ENCODE measurements at regions not wholly inside any gene's neighbourhood (a gene's known extent, or its start where the extent isn't known, plus 50 kb on each side); places are given as distances from the start of the nearest gene placed in this dataset.

DNA sequence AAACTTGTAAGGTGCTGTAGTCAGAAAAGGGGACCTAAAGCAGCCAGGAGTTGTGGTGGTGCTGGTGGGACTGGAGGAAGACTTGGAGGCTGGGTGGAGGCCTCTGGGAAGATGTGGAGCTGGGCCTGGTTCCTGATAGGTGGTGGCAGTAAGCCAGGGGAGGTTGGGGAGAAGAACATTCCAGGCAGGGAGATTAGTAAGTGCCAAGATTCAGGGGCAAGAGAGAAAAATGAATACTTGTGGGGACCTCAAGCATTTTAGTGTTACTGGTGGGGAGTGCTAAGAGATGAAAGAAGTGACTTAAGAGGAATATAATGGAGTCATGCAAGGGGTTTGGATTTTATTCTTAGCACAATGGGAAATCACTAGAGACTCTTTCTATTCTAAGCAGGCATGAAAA is 79.0 kb upstream of the B3GAT2 start:
- DNase-seq (ENCODE audit: low read depth): no peak
- Histone ChIP-seq H3K27me3 (replicated peaks; ENCODE audit: control insufficient read depth, insufficient read depth, low read length) (peaks cover 13% of the 10 kb centered on the region), H3K9me3 (ENCODE audit: control insufficient read depth, low read length) (no peaks in the 10 kb centered on the region)

DNA sequence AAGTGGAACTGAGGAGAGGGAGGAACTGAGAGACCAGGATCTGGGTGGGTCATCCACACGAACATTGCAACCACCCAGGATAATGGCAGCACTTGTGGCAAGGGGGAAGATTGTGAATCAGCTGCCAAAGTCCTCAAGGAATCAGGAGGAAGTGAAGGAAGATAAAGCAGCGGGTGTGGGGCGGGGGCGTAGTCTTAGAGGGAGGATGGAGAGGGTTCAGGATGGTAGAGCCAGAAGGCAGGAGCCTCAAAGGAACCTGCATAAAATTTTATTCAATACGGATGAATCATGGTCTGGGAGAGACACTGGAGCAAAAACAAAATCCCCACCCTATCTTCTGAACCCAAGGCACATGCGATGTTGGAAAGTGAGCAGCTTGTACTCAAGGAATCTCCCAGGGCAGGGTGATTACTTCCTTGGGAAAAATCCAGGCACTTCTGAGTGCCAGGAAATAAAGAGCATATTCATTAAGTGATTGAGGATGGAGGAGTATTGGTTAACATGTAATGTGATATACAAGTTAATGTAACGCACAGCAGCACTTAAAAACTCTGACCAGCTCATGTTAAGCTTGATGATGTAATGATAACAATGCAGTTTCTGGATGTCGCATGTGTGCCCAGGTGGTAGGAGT is 82.0 kb upstream of the B3GAT2 start:
- H3K9ac ChIP-seq (ENCODE audit: low read length): no peak overlapping the region
- no peaks in the 10 kb centered on the region for H3K9me3 ChIP-seq (ENCODE audit: control insufficient read depth, low read length)
- peaks cover 15% of the 10 kb centered on the region for H3K27me3 ChIP-seq (replicated peaks; ENCODE audit: control insufficient read depth, insufficient read depth, low read length)
- DNase-seq (ENCODE audit: low read depth): no peak
- no peaks in the 10 kb centered on the region for H3K36me3 ChIP-seq (ENCODE audit: control insufficient read depth, insufficient read depth, low read length, severe bottlenecking)
- H3K4me1 ChIP-seq (ENCODE audit: control insufficient read depth, insufficient read depth, low read length): no peaks in the 10 kb centered on the region
- H3K4me3 ChIP-seq (ENCODE audit: low read length): no peak overlapping the region

More for the DNA sequence above, 79.0 kb upstream of the B3GAT2 start:
- Histone ChIP-seq H3K4me3 (ENCODE audit: low read length) (no peak overlapping the region), H3K4me1 (ENCODE audit: control insufficient read depth, insufficient read depth, low read length) (peaks cover 4% of the 10 kb centered on the region), H3K36me3 (ENCODE audit: control insufficient read depth, insufficient read depth, low read length, severe bottlenecking) (no peaks in the 10 kb centered on the region), H3K9ac (ENCODE audit: low read length) (no peak overlapping the region)

DNA sequence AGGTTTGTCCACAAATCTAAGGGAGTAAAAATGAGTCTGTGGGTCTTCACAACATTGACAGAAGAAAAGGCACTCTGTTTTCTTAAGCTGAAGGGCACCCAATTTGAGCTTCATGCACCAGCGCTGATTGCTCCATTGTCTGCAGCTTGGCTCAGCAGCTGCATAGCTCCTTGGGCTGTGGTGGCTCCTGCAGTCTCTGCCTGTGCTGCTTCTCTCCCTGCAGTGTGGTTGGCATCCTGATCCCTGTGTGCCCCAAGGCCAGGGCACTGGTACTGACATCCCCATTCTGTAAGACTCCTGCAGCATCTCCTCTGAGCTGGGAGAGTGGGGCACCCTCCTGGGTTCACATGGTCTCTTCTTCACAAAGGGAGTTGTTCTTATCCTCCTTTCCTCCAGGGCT is 83.2 kb upstream of the B3GAT2 start:
- DNase-seq (ENCODE audit: low read depth): no peak
- no peaks in the 10 kb centered on the region for H3K36me3 ChIP-seq (ENCODE audit: control insufficient read depth, insufficient read depth, low read length, severe bottlenecking)
- no peak overlapping the region for H3K4me3 ChIP-seq (ENCODE audit: low read length)
- no peaks in the 10 kb centered on the region for H3K4me1 ChIP-seq (ENCODE audit: control insufficient read depth, insufficient read depth, low read length)
- H3K9ac ChIP-seq (ENCODE audit: low read length): no peak overlapping the region
- H3K27me3 ChIP-seq (replicated peaks; ENCODE audit: control insufficient read depth, insufficient read depth, low read length): peaks cover 15% of the 10 kb centered on the region
- H3K9me3 ChIP-seq (ENCODE audit: control insufficient read depth, low read length): no peaks in the 10 kb centered on the region

GRCh38 chr6:71040841-71041240 is 84.0 kb upstream of the B3GAT2 start:
- Histone ChIP-seq H3K27me3 (replicated peaks; ENCODE audit: control insufficient read depth, insufficient read depth, low read length) (peaks cover 15% of the 10 kb centered on the region), H3K36me3 (ENCODE audit: control insufficient read depth, insufficient read depth, low read length, severe bottlenecking) (no peaks in the 10 kb centered on the region), H3K9ac (ENCODE audit: low read length) (no peak overlapping the region), H3K4me3 (ENCODE audit: low read length) (no peak overlapping the region), H3K4me1 (ENCODE audit: control insufficient read depth, insufficient read depth, low read length) (no peaks in the 10 kb centered on the region), H3K9me3 (ENCODE audit: control insufficient read depth, low read length) (no peaks in the 10 kb centered on the region)
- no peak for DNase-seq (ENCODE audit: low read depth)

GRCh38 chr6:71043902-71044301 is 87.0 kb upstream of the B3GAT2 start:
- Histone ChIP-seq H3K4me1 (ENCODE audit: control insufficient read depth, insufficient read depth, low read length) (no peaks in the 10 kb centered on the region), H3K36me3 (ENCODE audit: control insufficient read depth, insufficient read depth, low read length, severe bottlenecking) (no peaks in the 10 kb centered on the region), H3K9ac (ENCODE audit: low read length) (no peak overlapping the region), H3K4me3 (ENCODE audit: low read length) (no peak overlapping the region), H3K27me3 (replicated peaks; ENCODE audit: control insufficient read depth, insufficient read depth, low read length) (peaks cover 8% of the 10 kb centered on the region), H3K9me3 (ENCODE audit: control insufficient read depth, low read length) (no peaks in the 10 kb centered on the region)
- no peak for DNase-seq (ENCODE audit: low read depth)

- no peaks in the 10 kb centered on the region for H3K4me1 ChIP-seq (ENCODE audit: control insufficient read depth, insufficient read depth, low read length)
- no peak for DNase-seq (ENCODE audit: low read depth)
- H3K4me3 ChIP-seq (ENCODE audit: low read length): no peak overlapping the region
- no peak overlapping the region for H3K9ac ChIP-seq (ENCODE audit: low read length)
- peaks cover 7% of the 10 kb centered on the region for H3K27me3 ChIP-seq (replicated peaks; ENCODE audit: control insufficient read depth, insufficient read depth, low read length)
- no peaks in the 10 kb centered on the region for H3K36me3 ChIP-seq (ENCODE audit: control insufficient read depth, insufficient read depth, low read length, severe bottlenecking)
- no peaks in the 10 kb centered on the region for H3K9me3 ChIP-seq (ENCODE audit: control insufficient read depth, low read length)
These were observed 87.9 kb upstream of the B3GAT2 start for GRCh38 chr6:71044753-71045152.

DNA sequence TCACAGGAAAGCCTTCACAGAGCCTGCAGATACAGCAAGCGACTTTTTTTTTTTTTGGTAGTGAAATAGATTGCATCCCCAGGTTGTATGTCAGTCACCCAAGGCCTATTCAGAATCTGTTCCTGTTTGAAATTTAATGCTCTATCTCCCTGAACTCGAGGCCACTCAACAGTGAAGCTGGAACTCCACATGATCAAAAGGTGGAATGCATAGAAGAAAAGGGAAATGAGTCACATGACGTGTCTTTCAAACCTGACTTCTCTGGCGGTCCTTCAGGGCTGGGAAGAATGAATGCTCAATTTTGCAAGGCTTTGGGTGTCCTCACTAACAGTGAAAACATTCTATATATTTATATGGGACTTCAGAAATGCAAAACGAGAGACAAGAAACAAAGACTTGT is 88.4 kb upstream of the B3GAT2 start:
- no peaks in the 10 kb centered on the region for H3K36me3 ChIP-seq (ENCODE audit: control insufficient read depth, insufficient read depth, low read length, severe bottlenecking)
- peaks cover 4% of the 10 kb centered on the region for H3K27me3 ChIP-seq (replicated peaks; ENCODE audit: control insufficient read depth, insufficient read depth, low read length)
- H3K9ac ChIP-seq (ENCODE audit: low read length): no peak overlapping the region
- no peak for DNase-seq (ENCODE audit: low read depth)
- H3K4me1 ChIP-seq (ENCODE audit: control insufficient read depth, insufficient read depth, low read length): no peaks in the 10 kb centered on the region
- no peak overlapping the region for H3K4me3 ChIP-seq (ENCODE audit: low read length)
- H3K9me3 ChIP-seq (ENCODE audit: control insufficient read depth, low read length): no peaks in the 10 kb centered on the region

- no peaks in the 10 kb centered on the region for H3K27me3 ChIP-seq (replicated peaks; ENCODE audit: control insufficient read depth, insufficient read depth, low read length)
- no peak overlapping the region for H3K9ac ChIP-seq (ENCODE audit: low read length)
- no peaks in the 10 kb centered on the region for H3K9me3 ChIP-seq (ENCODE audit: control insufficient read depth, low read length)
- DNase-seq (ENCODE audit: low read depth): no peak
- no peak overlapping the region for H3K4me3 ChIP-seq (ENCODE audit: low read length)
- H3K36me3 ChIP-seq (ENCODE audit: control insufficient read depth, insufficient read depth, low read length, severe bottlenecking): no peaks in the 10 kb centered on the region
- H3K4me1 ChIP-seq (ENCODE audit: control insufficient read depth, insufficient read depth, low read length): no peaks in the 10 kb centered on the region
These were observed 90.6 kb upstream of the B3GAT2 start for GRCh38 chr6:71047417-71047816.

DNA sequence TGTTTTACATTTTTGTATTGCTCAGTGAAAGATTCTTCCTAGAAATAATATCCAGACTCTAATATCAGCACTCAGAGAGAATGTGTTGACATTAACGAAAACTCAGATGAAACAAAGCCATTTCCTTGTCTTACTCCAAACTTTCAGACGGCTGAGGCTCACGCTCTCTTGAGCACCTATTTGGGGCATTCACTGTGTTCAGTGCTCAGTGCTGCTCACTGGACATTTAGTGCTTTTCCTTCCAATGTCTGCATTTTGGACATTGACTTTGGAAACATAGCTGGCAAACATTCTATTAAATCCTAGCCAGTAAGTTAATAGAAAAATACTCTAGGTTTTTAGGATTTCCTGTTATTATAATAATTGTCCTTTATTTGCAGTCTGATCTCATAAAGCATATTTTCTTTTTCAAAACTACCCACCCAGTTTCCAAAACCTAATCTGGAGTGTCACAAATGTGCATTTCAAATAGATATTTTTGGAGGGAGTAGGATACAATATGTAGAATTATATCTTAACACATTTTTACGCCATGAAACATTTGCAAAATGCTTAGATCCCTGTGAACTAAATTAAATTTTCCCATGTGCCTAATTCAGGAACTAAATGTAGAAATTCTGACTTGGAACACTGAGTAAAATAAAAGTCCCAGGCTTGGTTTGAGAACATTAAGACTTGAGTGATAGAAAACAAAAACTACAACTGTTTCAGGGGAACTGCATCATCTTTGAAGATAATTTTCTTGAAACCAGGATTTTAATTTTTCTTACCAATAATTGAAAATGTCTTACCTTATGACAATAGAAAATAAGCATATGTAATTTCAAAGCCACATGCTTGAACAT is 91.7 kb upstream of the B3GAT2 start:
- Histone ChIP-seq H3K4me3 (ENCODE audit: low read length) (no peak overlapping the region), H3K9me3 (ENCODE audit: control insufficient read depth, low read length) (no peaks in the 10 kb centered on the region), H3K9ac (ENCODE audit: low read length) (no peak overlapping the region), H3K36me3 (ENCODE audit: control insufficient read depth, insufficient read depth, low read length, severe bottlenecking) (no peaks in the 10 kb centered on the region), H3K27me3 (replicated peaks; ENCODE audit: control insufficient read depth, insufficient read depth, low read length) (no peaks in the 10 kb centered on the region), H3K4me1 (ENCODE audit: control insufficient read depth, insufficient read depth, low read length) (no peaks in the 10 kb centered on the region)
- DNase-seq (ENCODE audit: low read depth): no peak

- Histone ChIP-seq H3K9ac (ENCODE audit: low read length) (no peak overlapping the region), H3K4me1 (ENCODE audit: control insufficient read depth, insufficient read depth, low read length) (no peaks in the 10 kb centered on the region), H3K36me3 (ENCODE audit: control insufficient read depth, insufficient read depth, low read length, severe bottlenecking) (no peaks in the 10 kb centered on the region), H3K4me3 (ENCODE audit: low read length) (no peak overlapping the region), H3K9me3 (ENCODE audit: control insufficient read depth, low read length) (no peaks in the 10 kb centered on the region), H3K27me3 (replicated peaks; ENCODE audit: control insufficient read depth, insufficient read depth, low read length) (no peaks in the 10 kb centered on the region)
- DNase-seq (ENCODE audit: low read depth): no peak
These were observed 92.4 kb upstream of the B3GAT2 start for GRCh38 chr6:71049198-71049770.

DNA sequence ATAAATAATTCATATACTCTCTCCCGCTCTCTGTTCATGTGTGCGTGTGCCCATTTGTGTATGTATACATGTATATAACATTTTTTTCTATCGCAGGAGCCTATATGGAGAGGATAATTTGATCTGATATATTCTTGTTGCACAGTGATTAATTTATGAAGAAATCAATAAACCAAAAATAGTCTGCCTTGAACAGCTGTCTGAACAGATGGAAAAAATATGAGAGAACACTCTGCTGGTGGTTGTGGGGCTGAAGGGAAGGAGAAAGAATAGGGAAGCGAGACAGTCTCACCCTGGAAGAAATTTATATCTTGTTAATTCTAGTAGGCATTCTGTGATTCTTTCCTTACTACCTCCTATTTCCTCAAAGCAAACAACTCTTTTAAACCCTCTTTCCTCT is 96.6 kb upstream of the B3GAT2 start:
- H3K4me1 ChIP-seq (ENCODE audit: control insufficient read depth, insufficient read depth, low read length): peaks cover 6% of the 10 kb centered on the region
- no peaks in the 10 kb centered on the region for H3K27me3 ChIP-seq (replicated peaks; ENCODE audit: control insufficient read depth, insufficient read depth, low read length)
- no peak for DNase-seq (ENCODE audit: low read depth)
- no peak overlapping the region for H3K4me3 ChIP-seq (ENCODE audit: low read length)
- H3K9ac ChIP-seq (ENCODE audit: low read length): no peak overlapping the region
- H3K9me3 ChIP-seq (ENCODE audit: control insufficient read depth, low read length): no peaks in the 10 kb centered on the region
- H3K36me3 ChIP-seq (ENCODE audit: control insufficient read depth, insufficient read depth, low read length, severe bottlenecking): no peaks in the 10 kb centered on the region
